Fibroblast of skin of back (primary cell): ENCODE measurements at regions not wholly inside any gene's neighbourhood (a gene's known extent, or its start where the extent isn't known, plus 50 kb on each side); places are given as distances from the start of the nearest gene placed in this dataset.

ENCODE experiments used
- DNase-seq: peaks from one replicate; pipeline ENCODE4 v3.0.0-alpha.2; 2013

DNA sequence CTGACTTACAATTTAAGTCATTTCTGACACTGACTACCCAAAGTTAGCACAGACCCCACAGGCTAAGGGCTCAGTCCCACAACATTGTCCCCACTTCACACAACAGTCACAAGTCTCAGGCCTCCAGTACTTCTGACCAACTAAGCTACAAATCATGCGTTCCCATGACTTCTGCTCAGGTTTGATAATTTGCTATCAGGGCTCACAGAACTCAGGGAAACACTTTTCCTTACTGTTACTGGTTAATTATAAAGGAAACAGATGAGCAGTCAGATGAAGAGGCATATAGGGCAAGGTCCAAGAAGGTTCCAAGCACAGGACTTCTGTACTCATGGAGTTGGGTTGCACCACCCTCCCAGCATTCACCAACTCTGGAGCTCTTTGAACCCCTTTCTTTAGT is 151.2 kb upstream of the TNR start:
- DNase-seq, result no peak

DNA sequence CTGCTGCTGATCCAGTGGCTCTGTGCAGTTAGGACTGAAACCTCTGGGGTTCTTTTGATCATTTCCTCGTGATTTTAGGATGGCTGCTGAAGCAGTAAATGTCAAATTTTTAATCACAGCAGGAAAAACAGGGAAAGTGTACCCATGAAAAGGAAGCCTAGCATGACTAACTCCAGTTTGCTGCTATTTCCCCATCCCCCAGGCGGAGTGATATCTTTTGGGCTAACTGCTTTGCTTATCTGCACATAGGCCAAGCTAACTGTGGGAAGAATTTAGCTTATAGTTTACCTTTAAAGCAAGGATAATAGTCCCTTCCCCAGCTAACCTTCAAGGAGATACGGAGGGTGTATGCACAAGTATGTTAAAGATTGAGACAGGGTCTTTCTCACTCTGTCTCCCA is 149.8 kb upstream of the TNR start:
- DNase-seq, result no peak

- no peak for DNase-seq
Observed at GRCh38 chr1:175892686-175893085, 149.3 kb upstream of the TNR start.

- no peak for DNase-seq
Observed at GRCh38 chr1:175891783-175892309, 148.5 kb upstream of the TNR start.

- DNase-seq, result no peak
Observed at GRCh38 chr1:175890958-175891357, 147.6 kb upstream of the TNR start.

- DNase-seq, result no peak
Observed at GRCh38 chr1:175889848-175890247, 146.5 kb upstream of the TNR start.

- DNase-seq, result peak; percentile 5
Observed at GRCh38 chr1:175888996-175889395, 145.6 kb upstream of the TNR start.

- DNase-seq, result peak; percentile 48
Observed at GRCh38 chr1:175887981-175888428, 144.6 kb upstream of the TNR start.

DNA sequence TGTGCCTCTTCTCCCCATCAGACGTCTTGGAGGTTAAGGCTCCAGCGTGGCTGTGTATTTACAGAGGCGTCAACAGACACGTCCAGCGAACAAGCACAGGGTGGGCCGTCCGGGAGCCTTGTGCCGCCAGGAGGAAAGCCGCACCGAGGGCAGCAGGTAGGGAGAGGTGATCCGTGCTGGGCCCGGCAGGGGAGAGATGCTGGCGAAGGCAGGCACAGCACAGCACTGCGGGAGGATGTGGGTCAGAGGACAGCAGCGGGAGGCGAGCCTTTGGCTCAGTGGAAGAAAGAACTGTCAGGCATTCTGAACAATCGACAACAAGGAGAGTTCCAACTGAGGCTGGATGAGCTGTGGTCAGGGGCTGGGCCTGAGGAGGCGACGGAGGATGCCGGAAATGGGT is 144.1 kb upstream of the TNR start:
- no peak for DNase-seq

- DNase-seq, result peak; percentile 57
Observed at GRCh38 chr1:175885326-175885725, 141.9 kb upstream of the TNR start.

DNA sequence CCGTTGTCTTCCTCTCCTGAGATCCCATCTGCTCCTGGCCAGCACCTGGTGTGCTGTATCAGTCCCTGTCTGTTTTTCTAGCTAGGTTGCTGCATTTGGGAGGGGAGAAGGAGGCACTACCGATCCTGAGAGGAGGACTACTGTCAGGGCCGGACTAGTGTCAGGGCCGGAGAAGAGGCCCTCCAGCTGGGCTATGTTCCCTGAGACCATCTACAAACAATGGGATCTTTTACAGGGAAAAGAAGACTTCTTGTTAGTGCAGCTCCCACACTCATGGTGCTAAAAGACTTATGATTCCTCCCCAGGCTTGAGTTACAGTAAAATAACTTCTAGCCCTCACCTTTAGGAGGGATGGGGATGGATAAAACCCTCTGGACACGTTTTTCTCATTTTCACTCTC is 141.0 kb upstream of the TNR start:
- no peak for DNase-seq

DNA sequence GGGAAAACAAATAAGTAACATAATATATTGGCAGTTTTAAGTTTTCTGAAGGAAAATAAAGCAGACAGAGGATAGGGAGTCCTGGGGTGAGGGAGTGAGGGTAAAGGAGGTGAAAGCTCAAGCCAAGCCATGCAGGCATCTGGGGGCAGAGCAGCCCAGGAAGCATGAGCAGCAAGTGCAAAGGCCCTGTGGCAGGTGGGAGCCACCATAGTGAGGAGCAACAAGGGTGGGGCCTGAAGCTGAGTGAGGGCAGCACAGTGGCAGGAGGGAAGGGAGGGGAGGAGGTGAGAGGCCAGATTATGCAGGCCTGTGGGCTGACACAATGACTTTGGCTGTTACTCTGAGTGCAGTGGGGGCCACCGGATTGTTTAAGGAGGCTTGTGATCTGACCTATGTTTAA is 138.8 kb upstream of the TNR start:
- no peak for DNase-seq

- no peak for DNase-seq
Observed at GRCh38 chr1:175881246-175881976, 138.0 kb upstream of the TNR start.

DNA sequence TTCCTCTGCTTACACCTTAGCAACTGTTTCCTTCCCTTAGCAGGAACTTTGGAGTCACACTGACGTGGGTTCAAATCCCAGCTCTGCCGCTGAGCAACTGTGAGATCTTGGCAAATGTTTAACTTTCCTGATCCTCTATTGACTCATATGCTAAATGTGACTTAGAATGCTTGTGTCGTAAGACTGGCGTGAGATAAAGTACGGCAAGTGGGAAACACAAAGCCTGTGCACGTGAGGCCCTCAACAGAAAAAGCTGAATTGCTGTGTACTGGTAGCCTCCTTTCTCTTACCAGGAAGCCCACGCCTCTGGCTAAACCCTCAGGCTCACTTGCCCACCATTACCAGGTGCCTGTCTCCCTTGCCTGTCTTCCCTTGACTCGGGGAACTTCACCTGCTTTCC is 135.4 kb upstream of the TNR start:
- DNase-seq, result no peak

DNA sequence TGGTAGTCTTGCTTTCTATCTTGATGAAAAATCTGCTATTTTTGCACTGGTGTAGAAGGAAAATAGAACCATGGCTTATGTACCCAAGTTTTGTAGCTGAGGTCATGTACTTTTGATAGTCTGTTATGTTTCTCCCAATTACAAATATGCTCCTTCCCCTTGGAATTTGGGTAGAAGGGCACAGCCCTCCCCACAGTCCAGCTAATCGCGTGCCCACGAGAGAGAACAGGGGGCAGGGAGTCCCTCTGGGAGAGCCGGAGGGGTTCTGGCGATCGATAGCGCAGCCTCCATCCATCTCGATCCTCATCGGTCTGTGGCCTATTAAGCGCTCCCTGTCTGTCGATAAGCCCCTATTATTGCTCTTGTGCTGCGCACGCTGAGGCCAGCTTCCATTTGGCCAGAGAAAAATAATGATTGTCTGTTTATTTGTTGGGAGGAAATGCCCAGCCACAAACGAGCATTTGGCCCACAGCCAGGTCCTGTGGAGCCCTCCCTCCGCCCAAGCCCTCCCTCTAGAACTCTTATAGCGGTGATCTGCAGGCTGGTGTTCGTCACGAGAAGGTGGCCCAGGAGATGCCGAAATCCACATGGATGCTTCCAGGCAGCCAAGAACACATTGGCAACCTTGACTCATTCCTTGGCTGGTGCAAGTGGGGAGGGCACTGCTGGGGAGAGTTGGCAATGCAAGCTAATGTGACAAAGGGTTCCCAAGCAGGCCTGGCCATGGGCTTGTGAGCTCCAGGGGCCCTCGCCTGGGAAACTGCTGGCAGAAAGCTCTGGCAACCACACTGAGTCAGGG is 134.7 kb upstream of the TNR start:
- DNase-seq, result no peak

- no peak for DNase-seq
Observed at GRCh38 chr1:175875556-175875955, 132.2 kb upstream of the TNR start.

- DNase-seq, result no peak
Observed at GRCh38 chr1:175874081-175874480, 130.7 kb upstream of the TNR start.

DNA sequence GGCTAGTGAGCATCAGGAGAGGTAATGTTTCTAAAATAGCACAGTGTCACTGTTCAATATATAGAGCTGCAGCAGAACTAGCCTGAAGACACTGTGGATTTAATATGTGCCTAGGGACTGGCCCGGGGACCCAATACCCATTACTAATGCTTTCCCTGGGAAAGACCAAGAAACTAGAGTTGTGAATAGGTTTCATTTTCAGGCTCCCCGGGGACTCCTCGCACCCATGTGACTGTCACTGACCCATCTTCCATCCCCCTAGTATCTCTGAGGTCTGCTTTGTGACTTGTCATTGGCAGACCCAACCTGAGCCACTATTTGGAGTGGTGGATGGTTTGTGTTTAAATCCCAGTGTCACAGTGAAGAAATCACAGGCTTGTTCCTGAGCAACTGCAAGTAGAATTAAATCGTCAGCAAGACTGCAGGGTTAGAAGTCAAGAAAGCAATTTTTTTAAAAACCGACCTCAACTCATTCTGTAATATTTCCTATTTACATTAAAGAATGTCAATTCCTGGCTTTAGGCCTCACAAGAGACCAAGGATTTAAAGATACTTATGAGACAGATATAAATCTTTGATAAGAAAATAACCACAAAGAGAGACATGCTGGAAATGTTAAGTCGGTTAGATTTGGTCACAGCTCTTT is 130.0 kb upstream of the TNR start:
- no peak for DNase-seq

DNA sequence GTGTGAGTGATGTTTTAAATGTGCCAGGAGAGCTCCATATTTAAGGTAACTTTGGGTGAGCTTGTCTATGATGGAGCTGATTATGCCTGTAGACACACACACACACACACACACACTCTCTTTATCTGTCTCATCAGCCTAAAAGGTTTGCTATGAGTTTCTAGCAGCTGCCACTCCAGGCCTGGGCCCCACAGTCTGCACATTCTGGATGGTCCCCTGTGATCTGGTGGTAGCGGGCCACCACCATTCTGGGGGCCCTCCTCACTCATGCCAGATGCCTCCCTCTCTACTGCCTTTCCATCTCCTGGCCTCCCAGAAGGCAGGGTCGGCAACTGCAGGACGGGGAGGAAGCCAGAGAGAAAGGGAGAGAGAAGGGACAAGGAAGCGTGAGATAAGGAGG is 129.2 kb upstream of the TNR start:
- no peak for DNase-seq

GRCh38 chr1:175871647-175872046 is 128.3 kb upstream of the TNR start:
- no peak for DNase-seq

- DNase-seq, result no peak
Observed at GRCh38 chr1:175870217-175870616, 126.8 kb upstream of the TNR start.

DNA sequence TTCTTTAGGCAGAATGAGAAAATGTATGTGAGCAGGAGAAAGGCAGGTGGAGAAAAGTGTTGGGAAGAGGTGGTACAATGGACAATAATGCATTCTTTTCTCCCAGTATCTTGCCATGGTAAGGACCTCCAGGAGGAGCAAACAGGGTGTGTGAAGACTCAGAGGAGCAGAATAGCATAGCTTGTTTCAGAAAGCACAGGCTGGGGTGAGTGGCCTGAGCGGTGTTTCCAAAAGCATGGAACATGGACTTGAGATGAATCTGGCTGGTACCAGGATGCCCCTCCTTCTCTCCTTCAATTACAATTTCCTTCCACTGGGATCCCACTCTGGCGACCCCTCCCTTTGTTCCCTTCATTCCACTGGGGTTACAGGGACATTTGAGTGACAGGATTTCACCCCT is 123.4 kb upstream of the TNR start:
- DNase-seq, result no peak

- no peak for DNase-seq
Observed at GRCh38 chr1:175865041-175865766, 121.8 kb upstream of the TNR start.
